ENCODE measurements at regions not wholly inside any gene's neighbourhood (a gene's known extent, or its start where the extent isn't known, plus 50 kb on each side); places are given as distances from the start of the nearest gene placed in this dataset.

DNA sequence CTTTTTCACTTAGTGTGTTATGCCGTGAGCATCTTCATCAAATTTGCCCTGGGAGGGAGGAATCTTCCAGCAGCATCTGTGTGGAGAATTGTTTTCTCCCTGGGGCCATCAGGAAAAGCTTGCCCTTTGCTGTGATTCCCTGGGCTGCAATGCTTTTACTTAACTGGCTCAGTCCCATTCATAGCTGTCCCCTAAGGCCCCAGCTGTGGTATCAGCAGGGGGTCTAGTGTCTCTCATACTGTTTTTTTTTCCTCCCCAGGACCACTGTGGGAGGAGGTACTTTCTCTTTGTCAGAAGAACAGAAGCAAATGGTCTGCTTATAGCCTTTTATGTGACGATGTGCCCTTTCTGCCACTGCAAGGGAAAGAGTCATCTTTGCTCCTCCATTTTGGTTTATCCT, 176.8 kb upstream of the CELF4 start:
- no peak for DNase-seq

DNA sequence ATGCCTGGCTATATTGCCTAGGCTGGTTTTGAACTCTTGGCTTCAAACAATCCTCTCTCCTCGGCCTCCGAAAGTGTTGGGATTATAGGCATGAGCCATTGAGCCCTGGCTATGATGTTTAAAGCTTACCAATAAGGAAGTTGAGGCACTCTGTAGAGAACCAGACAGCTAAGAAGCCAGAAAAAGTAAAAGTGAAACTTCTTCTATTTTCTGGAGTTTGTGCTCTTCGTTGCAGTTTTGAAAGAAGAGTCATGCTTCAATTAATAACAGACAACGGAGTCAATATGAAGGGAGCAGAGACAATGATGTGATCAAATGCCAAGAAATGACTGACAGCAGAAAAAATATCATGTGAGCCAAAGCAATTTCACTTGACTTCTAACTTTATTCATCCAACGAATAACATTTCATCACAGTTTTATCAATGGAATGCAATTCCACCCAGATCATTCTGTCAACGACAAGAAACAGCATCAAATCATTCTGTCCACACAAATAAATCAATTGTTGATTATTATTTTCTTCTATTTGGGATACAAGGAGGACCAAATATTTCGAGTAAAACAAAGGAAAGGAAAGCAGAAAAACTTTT, 175.5 kb upstream of the CELF4 start:
- no peak for DNase-seq

DNA sequence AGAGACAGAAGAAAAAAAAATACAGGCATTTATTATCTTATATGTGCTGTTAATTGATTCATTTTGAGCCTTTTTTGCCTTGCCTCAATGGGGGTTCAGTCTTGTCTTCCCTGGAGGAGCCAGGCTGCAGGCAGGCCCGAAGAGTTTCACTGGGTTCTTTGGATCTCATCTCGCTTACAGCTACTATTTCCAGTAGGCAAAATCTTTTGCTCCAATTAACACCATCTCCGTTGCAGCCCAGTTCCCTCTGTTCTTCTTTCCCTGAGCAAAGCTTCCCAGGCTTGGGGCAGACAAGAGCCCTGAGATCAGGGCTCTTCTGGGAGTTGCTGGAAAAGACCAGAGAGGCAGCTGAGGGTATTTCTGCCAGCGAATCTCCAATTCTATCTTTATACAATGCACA, 168.8 kb upstream of the CELF4 start:
- DNase-seq = no peak

DNA sequence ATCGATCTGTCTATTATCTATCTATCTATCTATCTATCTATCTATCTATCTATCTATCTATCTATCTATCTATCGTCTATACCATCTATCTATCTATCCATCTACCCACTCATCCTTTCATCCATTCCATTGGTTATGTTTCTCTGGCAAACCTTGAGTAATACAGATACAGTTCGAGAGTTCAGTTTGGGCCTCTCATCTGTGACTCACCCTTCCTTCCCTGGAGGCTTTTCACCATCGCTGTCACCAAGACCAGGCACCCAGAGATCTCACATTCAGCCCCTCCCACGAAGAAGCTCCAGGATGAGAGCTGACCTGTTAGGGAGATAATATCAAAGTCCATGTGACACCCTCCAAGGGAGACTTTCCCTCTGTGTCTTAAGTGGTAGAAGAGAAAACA, 164.1 kb upstream of the CELF4 start:
- DNase-seq = no peak

- DNase-seq = no peak
Observed at GRCh38 chr18:37724206-37724605, 158.6 kb upstream of the CELF4 start.

DNA sequence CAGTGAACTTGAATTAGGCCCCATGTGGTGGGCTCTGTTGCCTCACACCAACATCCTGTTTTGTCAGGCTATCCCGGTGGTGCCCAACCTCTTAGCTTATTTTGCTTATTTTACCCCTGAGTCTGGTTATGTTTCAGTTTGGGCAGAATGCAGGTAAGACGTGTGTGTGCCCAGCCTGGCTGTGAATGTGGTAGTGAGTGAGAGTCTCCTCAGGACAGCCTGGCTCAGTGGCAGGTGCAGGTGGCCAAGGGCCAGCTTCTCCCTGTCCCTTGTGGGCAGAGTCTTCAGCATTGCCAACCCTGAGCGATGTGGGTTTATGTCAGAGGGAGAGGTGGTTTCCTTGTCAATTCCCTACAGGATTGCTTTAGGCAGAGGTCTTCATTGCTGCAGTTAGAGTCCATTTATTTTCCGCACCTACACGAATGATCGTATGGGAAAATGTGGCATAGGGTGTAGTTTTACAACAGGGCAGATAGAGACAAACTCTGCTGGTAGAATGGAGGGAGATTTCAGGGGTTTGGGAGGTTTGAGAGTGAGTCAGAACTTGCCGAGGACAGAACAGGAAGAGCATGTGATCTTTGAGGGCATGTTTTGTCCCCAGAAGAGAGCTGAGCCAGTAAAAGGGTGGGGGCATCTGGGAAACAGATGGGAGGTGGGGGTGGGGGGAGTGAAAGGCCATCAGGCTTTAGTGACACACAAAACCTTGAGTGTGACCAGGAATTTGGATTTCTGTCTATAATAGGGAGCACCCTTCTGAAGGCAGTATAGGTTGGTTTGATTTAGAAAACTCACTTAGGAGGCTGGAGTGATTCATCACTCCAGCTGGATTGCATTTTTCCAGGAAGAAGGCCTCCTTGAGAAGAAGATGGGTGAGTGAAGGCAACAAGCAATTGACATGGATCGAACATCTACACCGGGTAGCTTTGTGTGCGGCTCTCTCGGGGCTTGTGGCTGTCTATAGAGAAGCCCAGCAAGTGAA, 156.2 kb upstream of the CELF4 start:
- no peak for DNase-seq

DNA sequence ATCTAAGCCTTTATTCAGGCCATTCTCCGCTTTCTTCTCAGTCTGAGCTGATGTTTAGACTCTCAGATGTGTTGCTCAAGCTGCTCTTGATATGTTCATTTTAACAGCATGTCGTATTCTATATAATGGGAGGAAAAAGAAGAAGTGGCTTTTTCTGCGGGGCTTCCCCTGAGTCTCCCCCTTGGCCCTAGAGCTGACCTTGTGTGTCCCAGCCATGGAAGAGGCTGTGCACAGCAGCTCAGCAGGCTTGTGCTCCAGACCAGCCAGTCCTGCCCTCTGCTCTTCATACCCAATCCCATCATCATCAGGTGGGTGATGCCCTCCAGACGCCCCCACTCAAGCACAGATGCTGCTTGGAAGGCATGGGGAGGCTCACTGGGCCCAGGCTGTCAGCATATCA, 155.1 kb upstream of the CELF4 start:
- DNase-seq = no peak

- DNase-seq = no peak
Observed at GRCh38 chr18:37717656-37718055, 152.1 kb upstream of the CELF4 start.

DNA sequence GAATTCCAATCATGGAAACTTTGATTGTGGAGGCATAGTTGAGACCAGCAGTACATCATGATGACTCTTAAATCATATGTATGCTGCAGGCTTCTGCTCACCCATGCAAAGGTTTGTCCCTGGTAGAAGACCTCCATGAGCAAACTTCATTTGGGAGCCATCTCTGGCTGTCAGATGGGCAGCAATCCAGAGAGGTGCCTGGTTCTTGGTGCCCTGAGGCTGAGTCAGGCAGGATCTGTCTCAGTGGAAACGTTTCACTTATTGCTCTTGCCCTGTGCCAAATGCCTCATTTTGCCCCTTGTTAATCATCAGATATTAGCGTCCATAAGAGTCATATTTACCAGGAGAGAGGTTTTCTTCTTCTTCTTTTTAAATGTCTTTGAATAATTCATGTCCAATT, 151.5 kb upstream of the CELF4 start:
- no peak for DNase-seq

GRCh38 chr18:37716106-37716735, 150.6 kb upstream of the CELF4 start:
- DNase-seq = no peak

- no peak for DNase-seq
Observed at GRCh38 chr18:37714691-37715090, 149.1 kb upstream of the CELF4 start.

GRCh38 chr18:37712776-37713175, 147.2 kb upstream of the CELF4 start:
- no peak for DNase-seq

DNA sequence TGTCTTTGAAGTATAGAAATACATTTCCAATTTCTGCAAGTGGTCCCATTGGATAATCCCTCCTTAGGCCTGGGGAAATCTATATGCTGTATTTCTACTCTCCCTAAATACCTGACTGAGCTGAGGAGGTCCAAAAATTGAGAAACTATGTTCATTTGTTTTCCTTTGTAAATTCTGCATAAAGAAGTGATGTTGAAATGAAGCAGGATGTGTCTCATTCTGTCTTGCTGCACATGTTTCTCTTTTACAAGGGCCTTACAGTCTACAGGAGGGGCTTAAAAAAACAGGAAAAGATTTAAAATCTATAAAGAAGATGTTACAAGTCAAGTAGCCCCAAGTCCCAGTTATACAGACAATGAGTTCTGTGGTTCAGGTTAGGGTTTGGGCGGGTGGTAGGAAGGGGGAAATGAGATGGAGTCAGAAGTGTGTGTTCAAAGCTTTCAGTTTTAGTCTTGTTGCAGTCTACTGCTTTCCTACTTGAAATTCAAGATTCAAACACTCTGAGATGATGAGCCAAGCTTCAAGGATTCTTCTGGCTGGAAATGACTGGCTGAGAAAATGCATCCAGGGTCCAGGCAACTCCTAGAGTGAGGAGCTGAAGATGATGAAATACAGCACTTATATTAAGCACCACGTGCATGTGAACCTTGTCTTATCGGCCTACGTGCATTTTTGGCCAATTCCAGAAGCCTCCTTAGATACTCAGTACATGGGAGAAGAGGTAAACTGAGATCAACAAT, 146.3 kb upstream of the CELF4 start:
- no peak for DNase-seq

GRCh38 chr18:37710726-37711125, 145.1 kb upstream of the CELF4 start:
- DNase-seq = peak; percentile 65

DNA sequence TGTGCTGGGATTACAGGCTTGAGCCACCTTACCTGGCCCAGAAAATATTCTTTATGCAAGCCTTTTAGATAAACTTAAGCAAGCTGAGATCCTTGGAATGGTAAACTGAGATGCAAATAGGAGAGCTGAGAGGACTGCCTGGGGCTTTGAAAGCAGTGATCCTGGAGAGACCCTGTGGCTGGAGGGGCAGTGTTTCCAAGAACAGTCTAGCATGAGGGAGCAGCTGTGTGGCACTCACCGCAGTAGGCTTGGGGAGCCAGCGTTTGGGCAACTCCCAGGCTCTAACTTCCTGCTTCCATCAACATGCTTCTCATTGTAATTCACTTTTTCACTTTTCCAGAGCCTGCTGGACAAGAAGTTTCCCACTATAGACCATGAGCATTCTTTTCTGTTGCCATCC, 144.1 kb upstream of the CELF4 start:
- DNase-seq = no peak

DNA sequence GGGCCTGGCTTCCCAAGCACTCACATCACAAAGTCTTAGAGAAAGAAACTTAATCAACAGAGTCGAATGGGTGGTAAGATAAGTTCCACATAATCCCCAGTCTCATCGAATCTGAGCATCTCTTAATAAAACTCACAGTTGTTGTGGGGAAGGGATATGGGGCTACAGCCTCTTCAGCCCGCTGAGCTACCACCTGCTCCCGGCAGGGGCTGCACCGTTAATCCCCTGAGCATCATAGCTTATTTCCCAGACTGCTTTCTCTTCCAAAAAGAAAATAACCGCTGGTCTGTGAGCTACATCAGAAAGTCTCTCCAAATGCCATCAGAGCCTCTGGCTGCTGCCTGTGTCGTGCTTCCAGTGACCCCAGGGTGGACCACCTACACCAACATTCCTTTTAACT, 139.4 kb upstream of the CELF4 start:
- DNase-seq = no peak

DNA sequence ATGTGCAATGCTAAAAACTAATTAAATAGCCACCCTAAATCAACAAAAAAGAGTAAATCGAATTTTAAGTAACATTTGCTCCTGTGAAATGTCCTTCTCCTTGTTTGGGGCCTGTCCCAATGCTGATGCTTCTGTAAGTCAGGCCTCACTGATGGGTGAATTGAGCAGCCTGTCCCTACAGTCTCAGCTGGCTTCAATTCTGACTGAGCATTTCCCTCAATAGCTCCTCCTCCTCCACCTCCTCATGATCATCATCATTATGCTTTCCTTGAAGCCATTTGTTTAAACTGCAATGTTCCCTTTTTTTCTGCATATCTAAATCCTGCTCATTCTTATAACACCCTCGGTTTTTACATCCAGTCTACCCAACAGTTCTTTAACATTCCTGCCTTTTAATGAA, 137.2 kb upstream of the CELF4 start:
- no peak for DNase-seq

GRCh38 chr18:37701967-37702366, 136.4 kb upstream of the CELF4 start:
- DNase-seq = no peak

DNA sequence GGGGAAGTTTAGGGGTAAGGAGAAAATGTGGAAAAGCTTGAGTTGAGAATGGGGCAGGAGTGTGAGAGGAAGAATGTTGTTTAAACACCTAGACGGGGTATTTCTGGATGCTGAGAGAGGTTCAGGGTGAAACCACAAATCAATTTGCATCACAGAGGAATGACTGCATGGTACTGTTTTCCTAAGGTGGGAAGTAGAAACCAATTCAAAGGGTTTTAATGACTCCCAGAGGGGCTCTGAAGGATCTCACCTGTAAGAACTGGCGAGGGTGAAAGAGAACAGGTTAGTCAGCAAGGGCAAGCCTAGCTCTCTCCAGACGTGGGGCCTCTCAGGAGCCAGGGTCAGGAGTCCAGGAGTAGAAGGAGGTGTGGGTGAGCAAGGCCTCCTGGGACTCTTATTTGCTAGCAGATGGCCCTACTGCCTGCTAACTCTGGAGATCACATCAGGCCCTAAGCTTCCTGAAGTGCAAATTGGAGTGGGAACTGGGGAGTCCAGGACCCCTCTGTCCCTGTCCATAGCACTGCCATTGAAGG, 133.0 kb upstream of the CELF4 start:
- no peak for DNase-seq

DNA sequence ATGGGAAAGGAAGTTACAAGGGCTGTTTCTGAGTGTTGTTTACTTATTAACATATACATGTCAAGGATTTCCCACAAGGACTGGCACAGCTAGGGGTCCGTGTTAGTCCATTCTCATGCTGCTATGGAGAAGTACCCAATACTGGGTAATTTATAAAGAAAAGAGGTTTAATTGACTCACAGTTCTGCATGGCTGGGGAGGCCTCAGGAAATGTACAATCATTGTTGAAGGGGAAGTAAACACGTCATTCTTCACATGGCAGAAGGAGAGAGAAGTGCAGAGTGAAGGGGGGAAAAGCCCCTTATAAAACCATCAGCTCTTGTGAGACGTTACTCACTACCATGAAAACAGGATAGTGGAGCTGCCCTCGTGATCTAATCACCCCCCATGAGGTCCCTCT, 128.9 kb upstream of the CELF4 start:
- no peak for DNase-seq

DNA sequence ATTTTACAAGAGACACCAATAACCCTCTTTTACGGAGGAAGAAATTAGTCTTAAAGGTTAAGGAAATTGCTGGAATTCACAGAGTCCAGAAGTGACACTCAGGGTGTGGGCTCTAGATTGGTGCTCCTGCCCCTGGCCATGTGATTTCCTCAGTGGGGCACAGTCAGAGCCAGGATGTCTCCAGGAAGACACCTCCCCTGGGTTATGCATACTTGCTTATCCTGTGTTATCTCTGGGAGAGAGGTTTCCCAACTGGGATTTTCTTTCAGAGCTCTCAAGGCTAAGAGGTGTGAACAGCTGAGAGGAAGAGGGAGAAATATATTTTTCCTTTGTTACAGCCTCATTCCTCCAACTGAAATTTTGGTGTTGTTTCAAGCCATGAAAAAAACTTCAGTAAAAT, 125.6 kb upstream of the CELF4 start:
- no peak for DNase-seq

DNA sequence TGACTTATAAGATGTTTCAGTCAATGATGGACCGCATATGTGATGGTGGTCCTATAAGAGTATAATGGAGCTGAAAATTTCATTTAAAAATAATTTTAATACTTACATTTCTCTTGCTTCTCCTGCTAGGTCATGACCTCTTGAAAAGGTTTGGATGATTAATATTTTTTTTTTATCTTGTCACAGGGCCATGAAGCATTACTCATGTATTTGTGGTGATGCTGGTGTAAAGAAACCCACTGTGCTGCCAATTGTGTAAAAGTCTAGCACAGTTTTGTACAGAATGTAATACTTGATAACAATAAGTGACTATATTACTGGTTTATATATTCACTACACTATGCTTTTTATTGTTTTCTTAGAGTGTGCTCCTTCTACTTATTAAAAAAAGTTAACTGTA, 124.2 kb upstream of the CELF4 start:
- no peak for DNase-seq
